Ishikawa (cell line): ENCODE measurements at regions not wholly inside any gene's neighbourhood (a gene's known extent, or its start where the extent isn't known, plus 50 kb on each side); places are given as distances from the start of the nearest gene placed in this dataset.

Experiments
- CEBPB ChIP-seq: IDR thresholded peaks from 2 replicates; pipeline ENCODE4 v1.6.1; 2012
- CREB1 ChIP-seq: IDR thresholded peaks from 2 replicates; pipeline ENCODE4 v1.6.1; 2012; ENCODE audit warnings: low read depth
- EGR1 ChIP-seq: IDR thresholded peaks from 2 replicates; pipeline ENCODE4 v1.6.1; 2012
- EP300 ChIP-seq: IDR thresholded peaks from 2 replicates; pipeline ENCODE4 v1.6.1; 2012; ENCODE audit warnings: borderline replicate concordance
- MAX ChIP-seq: IDR thresholded peaks from 2 replicates; pipeline ENCODE4 v1.6.1; 2012
- RAD21 ChIP-seq: IDR thresholded peaks from 2 replicates; pipeline ENCODE4 v1.6.1; 2012; ENCODE audit warnings: low read depth
- REST ChIP-seq: IDR thresholded peaks from 2 replicates; pipeline ENCODE4 v1.6.1; 2012; ENCODE audit warnings: low read depth, mild to moderate bottlenecking
- TCF12 ChIP-seq: IDR thresholded peaks from 2 replicates; pipeline ENCODE4 v1.6.1; 2012; ENCODE audit warnings: low read depth
- YY1 ChIP-seq: IDR thresholded peaks from 2 replicates; pipeline ENCODE4 v1.6.1; 2012; ENCODE audit warnings: low read depth
- ZBTB7A ChIP-seq: IDR thresholded peaks from 2 replicates; pipeline ENCODE4 v1.6.1; 2012; ENCODE audit warnings: low read depth
- TF ChIP-seq, protein P1 (sequence below): IDR thresholded peaks from 2 replicates; pipeline ENCODE4 v1.6.1; 2012

DNA sequence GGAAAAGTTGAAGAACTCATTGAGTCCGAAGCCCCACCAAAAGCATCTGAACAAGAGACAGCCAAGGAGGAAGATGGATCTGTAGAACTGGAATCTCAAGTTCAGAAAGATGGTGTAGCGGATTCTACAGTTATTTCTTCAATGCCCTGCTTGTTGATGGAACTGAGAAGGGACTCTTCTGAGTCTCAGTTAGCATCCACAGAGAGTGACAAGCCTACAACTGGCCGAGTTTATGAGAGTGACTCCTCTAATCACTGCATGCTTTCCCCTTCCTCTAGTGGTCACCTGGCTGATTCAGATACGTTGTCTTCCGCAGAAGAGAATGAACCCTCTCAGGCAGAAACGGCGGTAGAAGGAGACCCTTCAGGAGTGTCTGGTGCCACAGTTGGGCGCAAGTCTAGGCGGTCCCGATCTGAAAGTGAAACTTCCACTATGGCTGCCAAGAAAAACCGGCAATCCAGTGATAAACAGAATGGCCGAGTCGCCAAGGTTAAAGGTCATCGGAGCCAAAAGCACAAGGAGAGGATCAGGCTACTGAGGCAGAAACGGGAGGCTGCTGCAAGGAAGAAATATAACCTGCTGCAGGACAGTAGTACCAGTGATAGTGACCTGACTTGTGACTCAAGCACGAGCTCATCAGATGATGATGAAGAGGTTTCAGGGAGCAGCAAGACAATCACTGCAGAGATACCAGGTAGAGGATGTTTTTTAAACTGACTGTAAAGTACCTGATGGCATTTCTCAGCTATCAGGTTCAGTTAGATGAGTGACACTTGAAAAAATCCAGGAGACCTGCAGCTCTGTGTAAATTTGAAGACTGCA is 111.9 kb downstream of the HAUS1 start:
- TF ChIP-seq YY1 (no peak), EGR1 (no peak), ZBTB7A (no peak), MAX (no peak), REST (no peak), CREB1 (no peak), EP300 (no peak), TCF12 (no peak), RAD21 (no peak), CEBPB (no peak)
- TF ChIP-seq, protein P1, sequence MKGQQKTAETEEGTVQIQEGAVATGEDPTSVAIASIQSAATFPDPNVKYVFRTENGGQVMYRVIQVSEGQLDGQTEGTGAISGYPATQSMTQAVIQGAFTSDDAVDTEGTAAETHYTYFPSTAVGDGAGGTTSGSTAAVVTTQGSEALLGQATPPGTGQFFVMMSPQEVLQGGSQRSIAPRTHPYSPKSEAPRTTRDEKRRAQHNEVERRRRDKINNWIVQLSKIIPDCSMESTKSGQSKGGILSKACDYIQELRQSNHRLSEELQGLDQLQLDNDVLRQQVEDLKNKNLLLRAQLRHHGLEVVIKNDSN, result no peak
